Panc1 (cell line): ENCODE measurements at regions not wholly inside any gene's neighbourhood (a gene's known extent, or its start where the extent isn't known, plus 50 kb on each side); places are given as distances from the start of the nearest gene placed in this dataset.
A peak's percentile ranks its signal among the peaks of the same experiment; 100 is the strongest.

Experiments used
- ATAC-seq: fragments of 200-7000 bp; cut with Tn5 transposase; 2 replicates; pipeline ENCODE4 v1.9.1; 2020; ENCODE audit warnings: mild to moderate bottlenecking, moderate library complexity
- BruUV-seq: library from RNA; stranded (reverse); fragments of 400-500 nt; replicated peaks from 2 replicates; lab custom pipeline; 2021; lab: Mats Ljungman, UMichigan
- CTCF ChIA-PET: fragments of 300-600 bp; sonication (Branson Sonifier 250); formaldehyde crosslinking; loops from one replicate; lab custom pipeline; 2022; ENCODE audit warnings: antibody characterized with exemption; lab: Charles Lee
- POLR2A ChIA-PET: fragments of 300-600 bp; sonication (Branson Sonifier 250); formaldehyde crosslinking; loops from one replicate; lab custom pipeline; 2022; ENCODE audit warnings: antibody characterized with exemption; lab: Charles Lee
- DNase-seq: peaks from one replicate; pipeline ENCODE4 v3.0.0-alpha.2; 2010; ENCODE audit warnings: low read depth, low spot score
- H3K27ac ChIP-seq: 2 replicates; pipeline ENCODE4 v1.5.1; 2011; ENCODE audit warnings: mild to moderate bottlenecking, low read length, inconsistent platforms
- H3K27me3 ChIP-seq: fragments of 200-500 bp; sonication (Bioruptor generic); 2 replicates; pipeline ENCODE4 v1.6.0; 2014; ENCODE audit warnings: low read length, inconsistent platforms; ENCODE audit not compliant: control insufficient read depth, insufficient read depth
- H3K36me3 ChIP-seq: fragments of 200-500 bp; sonication (Bioruptor generic); 2 replicates; pipeline ENCODE4 v1.5.1; 2014; ENCODE audit warnings: inconsistent platforms, mild to moderate bottlenecking, low read length, moderate library complexity; ENCODE audit not compliant: control insufficient read depth, insufficient read depth
- H3K4me1 ChIP-seq: 2 replicates; pipeline ENCODE4 v1.5.1; 2011; ENCODE audit warnings: inconsistent platforms, mild to moderate bottlenecking, low read length, moderate library complexity; ENCODE audit not compliant: control insufficient read depth, insufficient read depth
- H3K4me3 ChIP-seq, 2 experiments: 2 replicates each; pipeline ENCODE4 v1.5.1; 2011 to 2012; ENCODE audit warnings: low read depth in 2 of 2, low read length in 2 of 2, mild to moderate bottlenecking in 2 of 2, inconsistent platforms in 1 of 2, moderate library complexity in 1 of 2
- H3K9me3 ChIP-seq: fragments of 200-500 bp; sonication (Bioruptor generic); 2 replicates; pipeline ENCODE4 v1.5.1; 2014; ENCODE audit warnings: low read depth, mild to moderate bottlenecking, inconsistent platforms, low read length, moderate library complexity; ENCODE audit not compliant: control insufficient read depth, insufficient read depth
- POLR2AphosphoS5 ChIP-seq: IDR thresholded peaks from 2 replicates; pipeline ENCODE4 v1.6.1; 2012; ENCODE audit warnings: mild to moderate bottlenecking, low read depth, low read length, moderate library complexity
- SIN3A ChIP-seq: IDR thresholded peaks from 2 replicates; pipeline ENCODE4 v1.6.1; 2012; ENCODE audit warnings: low read depth, mild to moderate bottlenecking, low read length, moderate library complexity, borderline replicate concordance; ENCODE audit not compliant: insufficient read depth
- TCF7L2 ChIP-seq: IDR thresholded peaks from 2 replicates; pipeline ENCODE4 v1.6.1; 2011; ENCODE audit warnings: mild to moderate bottlenecking, low read depth, low read length, inconsistent platforms
- in situ Hi-C: cut with HindIII; loops from 2 replicates; pipeline ENCODE4 v1.10.0; 2016; ENCODE audit warnings: low sequenced_read_pairs, low pct_unique_long_range_greater_than_20kb
- intact Hi-C: fragments of 100-400 bp; cut with micrococcal nuclease; formaldehyde crosslinking; loops from one replicate; pipeline ENCODE4 v1.10.0; 2022; ENCODE audit not compliant: unreplicated experiment
- TF ChIP-seq, protein P1 (sequence below): fragments of 450-650 bp; IDR thresholded peaks from 2 replicates; pipeline ENCODE4 v1.5.1; 2017; ENCODE audit warnings: mild to moderate bottlenecking
- TF ChIP-seq, protein P2 (sequence below), 2 experiments: IDR thresholded peaks; 2 replicates each; pipeline ENCODE4 v1.6.1; 2011 to 2012; ENCODE audit warnings: low read depth in 2 of 2, control low read depth in 1 of 2, low read length in 1 of 2, mild to moderate bottlenecking in 1 of 2, moderate library complexity in 1 of 2; ENCODE audit not compliant: insufficient read depth in 1 of 2

DNA sequence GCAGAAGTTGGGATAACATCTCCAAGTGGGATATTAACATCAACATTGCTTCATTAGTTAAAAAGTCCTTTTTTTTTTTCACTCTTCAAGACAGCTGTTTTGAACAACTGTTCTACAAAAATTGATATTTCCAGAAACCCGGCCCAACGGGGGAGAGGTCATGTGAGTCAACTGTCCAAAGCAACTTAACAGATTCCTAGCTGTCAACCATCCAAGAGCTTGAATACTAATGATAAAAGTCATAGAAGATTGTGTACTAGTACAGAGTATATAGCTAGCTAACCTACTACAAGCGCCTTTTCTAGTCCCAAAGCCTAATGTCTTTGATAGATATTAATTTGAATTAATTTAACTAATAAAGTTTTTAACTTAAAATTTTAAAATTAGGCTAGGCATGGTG, 172.0 kb downstream of the CYB561 start:
- ATAC-seq (no peak), DNase-seq (no peak)
- POLR2A ChIA-PET, result no interaction called here
- H3K4me1 ChIP-seq, result peaks cover 32% of the 10 kb centered on the region
- in situ Hi-C loops (no loop called here), intact Hi-C loops (no loop called here)
- BruUV-seq, result no TSS peak
- CTCF ChIA-PET, result no interaction called here
- peak overlapping the region; percentile 72 for H3K27ac ChIP-seq
- H3K9me3 ChIP-seq, result peaks cover 11% of the 10 kb centered on the region; the same call in 1 of the 2 replicates
- TF ChIP-seq TCF7L2, result no peak
- TF ChIP-seq SIN3A, result no peak
- no peak for TF ChIP-seq POLR2AphosphoS5
- TF ChIP-seq, protein P1, sequence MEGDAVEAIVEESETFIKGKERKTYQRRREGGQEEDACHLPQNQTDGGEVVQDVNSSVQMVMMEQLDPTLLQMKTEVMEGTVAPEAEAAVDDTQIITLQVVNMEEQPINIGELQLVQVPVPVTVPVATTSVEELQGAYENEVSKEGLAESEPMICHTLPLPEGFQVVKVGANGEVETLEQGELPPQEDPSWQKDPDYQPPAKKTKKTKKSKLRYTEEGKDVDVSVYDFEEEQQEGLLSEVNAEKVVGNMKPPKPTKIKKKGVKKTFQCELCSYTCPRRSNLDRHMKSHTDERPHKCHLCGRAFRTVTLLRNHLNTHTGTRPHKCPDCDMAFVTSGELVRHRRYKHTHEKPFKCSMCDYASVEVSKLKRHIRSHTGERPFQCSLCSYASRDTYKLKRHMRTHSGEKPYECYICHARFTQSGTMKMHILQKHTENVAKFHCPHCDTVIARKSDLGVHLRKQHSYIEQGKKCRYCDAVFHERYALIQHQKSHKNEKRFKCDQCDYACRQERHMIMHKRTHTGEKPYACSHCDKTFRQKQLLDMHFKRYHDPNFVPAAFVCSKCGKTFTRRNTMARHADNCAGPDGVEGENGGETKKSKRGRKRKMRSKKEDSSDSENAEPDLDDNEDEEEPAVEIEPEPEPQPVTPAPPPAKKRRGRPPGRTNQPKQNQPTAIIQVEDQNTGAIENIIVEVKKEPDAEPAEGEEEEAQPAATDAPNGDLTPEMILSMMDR, result no peak
- TF ChIP-seq, protein P2, sequence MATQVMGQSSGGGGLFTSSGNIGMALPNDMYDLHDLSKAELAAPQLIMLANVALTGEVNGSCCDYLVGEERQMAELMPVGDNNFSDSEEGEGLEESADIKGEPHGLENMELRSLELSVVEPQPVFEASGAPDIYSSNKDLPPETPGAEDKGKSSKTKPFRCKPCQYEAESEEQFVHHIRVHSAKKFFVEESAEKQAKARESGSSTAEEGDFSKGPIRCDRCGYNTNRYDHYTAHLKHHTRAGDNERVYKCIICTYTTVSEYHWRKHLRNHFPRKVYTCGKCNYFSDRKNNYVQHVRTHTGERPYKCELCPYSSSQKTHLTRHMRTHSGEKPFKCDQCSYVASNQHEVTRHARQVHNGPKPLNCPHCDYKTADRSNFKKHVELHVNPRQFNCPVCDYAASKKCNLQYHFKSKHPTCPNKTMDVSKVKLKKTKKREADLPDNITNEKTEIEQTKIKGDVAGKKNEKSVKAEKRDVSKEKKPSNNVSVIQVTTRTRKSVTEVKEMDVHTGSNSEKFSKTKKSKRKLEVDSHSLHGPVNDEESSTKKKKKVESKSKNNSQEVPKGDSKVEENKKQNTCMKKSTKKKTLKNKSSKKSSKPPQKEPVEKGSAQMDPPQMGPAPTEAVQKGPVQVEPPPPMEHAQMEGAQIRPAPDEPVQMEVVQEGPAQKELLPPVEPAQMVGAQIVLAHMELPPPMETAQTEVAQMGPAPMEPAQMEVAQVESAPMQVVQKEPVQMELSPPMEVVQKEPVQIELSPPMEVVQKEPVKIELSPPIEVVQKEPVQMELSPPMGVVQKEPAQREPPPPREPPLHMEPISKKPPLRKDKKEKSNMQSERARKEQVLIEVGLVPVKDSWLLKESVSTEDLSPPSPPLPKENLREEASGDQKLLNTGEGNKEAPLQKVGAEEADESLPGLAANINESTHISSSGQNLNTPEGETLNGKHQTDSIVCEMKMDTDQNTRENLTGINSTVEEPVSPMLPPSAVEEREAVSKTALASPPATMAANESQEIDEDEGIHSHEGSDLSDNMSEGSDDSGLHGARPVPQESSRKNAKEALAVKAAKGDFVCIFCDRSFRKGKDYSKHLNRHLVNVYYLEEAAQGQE (IDR thresholded peaks at IDR 0.05; ENCODE audit: insufficient read depth in 1 of 2, low read depth in 2 of 2, low read length in 1 of 2), result no peak
- no peak overlapping the region for H3K4me3 ChIP-seq
- no peaks in the 10 kb centered on the region for H3K27me3 ChIP-seq
- no peaks in the 10 kb centered on the region for H3K36me3 ChIP-seq

DNA sequence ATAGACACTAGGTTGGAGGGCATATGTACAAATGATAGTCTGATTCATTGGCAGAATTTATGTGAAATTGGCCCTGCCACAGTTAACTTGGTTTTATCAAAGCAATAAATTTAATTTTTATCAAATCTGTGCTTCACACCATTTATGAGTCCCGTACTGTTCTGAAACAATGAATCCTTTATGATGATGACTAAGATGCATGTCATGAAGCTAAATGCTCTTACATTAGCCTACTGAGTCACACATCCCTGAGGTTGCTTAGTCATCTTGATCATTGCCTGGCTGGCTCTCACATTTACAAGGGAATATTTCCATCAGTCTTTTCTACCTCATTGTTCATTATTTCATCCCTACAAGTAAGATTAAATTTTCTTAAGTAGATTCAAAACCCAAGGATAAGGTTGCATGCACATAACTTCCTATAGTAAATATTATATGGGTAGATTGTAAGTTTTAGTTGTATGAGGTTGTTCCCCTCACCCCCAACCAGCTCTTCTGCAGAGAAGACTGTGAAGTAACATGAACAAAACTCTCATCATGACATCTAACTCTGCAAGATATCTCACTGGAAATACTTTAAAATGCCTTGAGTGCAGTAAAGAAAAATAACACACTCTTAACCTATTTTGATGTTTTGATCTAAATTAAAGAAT, 170.7 kb downstream of the CYB561 start:
- TF ChIP-seq, protein P1, result no peak
- TF ChIP-seq TCF7L2, result peak; percentile 93
- TF ChIP-seq POLR2AphosphoS5, result peak; percentile 91
- no peak for TF ChIP-seq SIN3A
- TF ChIP-seq, protein P2 (IDR thresholded peaks at IDR 0.05; ENCODE audit: insufficient read depth in 1 of 2, low read depth in 2 of 2, low read length in 1 of 2), result peak in 1 of 2 experiments; percentile 31; a peak in 1 of 4 replicates
- Histone ChIP-seq H3K27ac (peak overlapping the region; percentile 88), H3K4me3 (no peak overlapping the region), H3K36me3 (no peaks in the 10 kb centered on the region), H3K27me3 (no peaks in the 10 kb centered on the region), H3K9me3 (peaks cover 11% of the 10 kb centered on the region; the same call in 1 of the 2 replicates), H3K4me1 (peaks cover 26% of the 10 kb centered on the region)
- ChIA-PET CTCF (no interaction called here), POLR2A (no interaction called here)
- intact Hi-C loops, result no loop called here
- peak; percentile 100 for ATAC-seq
- DNase-seq, result peak; percentile 91
- no TSS peak for BruUV-seq
- in situ Hi-C loops, result no loop called here
